IPS-15b (cell line): ENCODE measurements at regions not wholly inside any gene's neighbourhood (a gene's known extent, or its start where the extent isn't known, plus 50 kb on each side); places are given as distances from the start of the nearest gene placed in this dataset.

Experiments used
- H3K27me3 ChIP-seq: one replicate; pipeline ENCODE4 v1.6.1; 2013; ENCODE audit warnings: low read length; ENCODE audit not compliant: control insufficient read depth, insufficient read depth
- H3K36me3 ChIP-seq: one replicate; pipeline ENCODE4 v1.6.1; 2013; ENCODE audit warnings: low read length; ENCODE audit not compliant: control insufficient read depth, insufficient read depth
- H3K4me1 ChIP-seq: one replicate; pipeline ENCODE4 v1.6.1; 2013; ENCODE audit warnings: mild to moderate bottlenecking, low read length; ENCODE audit not compliant: control insufficient read depth, insufficient read depth
- H3K4me3 ChIP-seq: one replicate; pipeline ENCODE4 v1.5.1; 2013; ENCODE audit warnings: low read depth, low read length
- H3K9ac ChIP-seq: one replicate; pipeline ENCODE4 v1.6.1; 2013; ENCODE audit warnings: low read depth, mild to moderate bottlenecking, low read length
- H3K9me3 ChIP-seq: one replicate; pipeline ENCODE4 v1.6.1; 2013; ENCODE audit warnings: mild to moderate bottlenecking, low read length; ENCODE audit not compliant: control insufficient read depth, insufficient read depth

DNA sequence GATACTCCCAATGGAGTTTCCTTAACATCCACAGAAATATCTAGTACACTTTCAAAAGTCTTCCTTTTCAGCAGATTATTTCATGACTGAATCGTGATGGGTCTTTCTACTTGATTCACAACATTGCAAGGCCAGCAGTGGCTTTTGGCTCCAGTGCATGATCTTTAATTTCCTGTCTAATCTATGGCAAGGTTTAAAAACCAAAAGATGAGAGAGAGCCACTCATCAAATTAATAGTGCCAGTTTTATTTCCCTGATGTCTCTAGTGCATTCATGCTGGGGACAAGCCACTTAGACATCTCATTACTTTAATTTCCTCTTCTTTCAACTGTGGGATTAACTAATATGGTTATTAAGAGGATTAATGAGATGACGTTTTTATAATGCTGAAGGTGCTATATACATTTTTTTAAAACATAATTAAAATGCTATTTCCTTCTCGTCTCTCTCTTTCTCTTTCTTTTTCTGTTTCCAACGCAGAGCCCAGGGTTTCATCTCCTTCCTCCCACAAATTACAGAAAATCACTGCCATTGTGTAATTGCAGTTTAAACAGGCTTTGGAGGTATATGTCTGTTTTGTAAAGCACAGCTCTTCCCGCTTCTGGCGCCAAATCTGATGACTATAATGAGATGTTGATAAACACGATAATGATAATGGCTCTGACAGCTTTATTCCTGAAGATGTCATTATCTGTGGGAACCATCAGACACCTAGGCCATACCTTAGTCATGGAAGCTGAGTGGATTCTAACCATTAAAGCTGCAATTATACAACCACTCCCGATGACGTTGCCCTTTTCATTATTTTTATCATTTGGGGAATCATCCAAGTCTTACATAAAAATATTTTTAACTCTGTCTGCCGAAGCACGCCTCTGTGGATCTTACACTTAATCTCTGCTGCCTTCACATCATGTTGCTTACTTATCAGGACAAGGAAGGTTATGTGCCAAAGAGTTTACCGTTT lies 103.1 kb upstream of the PPM1H start:
- Histone ChIP-seq H3K9ac (no peak overlapping the region), H3K27me3 (no peaks in the 10 kb centered on the region), H3K4me1 (no peaks in the 10 kb centered on the region), H3K9me3 (no peaks in the 10 kb centered on the region), H3K4me3 (no peak overlapping the region), H3K36me3 (no peaks in the 10 kb centered on the region)

DNA sequence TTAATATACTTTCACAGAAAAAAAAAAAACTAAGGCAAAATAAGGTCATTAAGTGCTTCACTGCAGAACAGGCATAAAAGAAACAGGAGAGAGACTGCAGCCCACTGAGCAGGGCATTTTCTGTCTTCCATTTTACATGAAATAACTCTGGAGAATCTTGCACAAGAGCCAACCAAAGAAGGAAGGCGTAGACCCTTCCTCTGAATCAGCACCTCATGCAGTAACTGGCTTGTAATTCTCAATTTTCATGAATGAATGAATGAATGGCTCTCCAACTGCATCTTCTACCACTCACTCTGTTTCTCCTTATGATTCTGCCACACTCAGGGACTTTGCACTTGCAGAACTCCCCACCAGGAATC lies 102.0 kb upstream of the PPM1H start:
- Histone ChIP-seq H3K27me3 (no peaks in the 10 kb centered on the region), H3K36me3 (no peaks in the 10 kb centered on the region), H3K4me1 (no peaks in the 10 kb centered on the region), H3K9me3 (no peaks in the 10 kb centered on the region), H3K4me3 (no peak overlapping the region), H3K9ac (no peak overlapping the region)

DNA sequence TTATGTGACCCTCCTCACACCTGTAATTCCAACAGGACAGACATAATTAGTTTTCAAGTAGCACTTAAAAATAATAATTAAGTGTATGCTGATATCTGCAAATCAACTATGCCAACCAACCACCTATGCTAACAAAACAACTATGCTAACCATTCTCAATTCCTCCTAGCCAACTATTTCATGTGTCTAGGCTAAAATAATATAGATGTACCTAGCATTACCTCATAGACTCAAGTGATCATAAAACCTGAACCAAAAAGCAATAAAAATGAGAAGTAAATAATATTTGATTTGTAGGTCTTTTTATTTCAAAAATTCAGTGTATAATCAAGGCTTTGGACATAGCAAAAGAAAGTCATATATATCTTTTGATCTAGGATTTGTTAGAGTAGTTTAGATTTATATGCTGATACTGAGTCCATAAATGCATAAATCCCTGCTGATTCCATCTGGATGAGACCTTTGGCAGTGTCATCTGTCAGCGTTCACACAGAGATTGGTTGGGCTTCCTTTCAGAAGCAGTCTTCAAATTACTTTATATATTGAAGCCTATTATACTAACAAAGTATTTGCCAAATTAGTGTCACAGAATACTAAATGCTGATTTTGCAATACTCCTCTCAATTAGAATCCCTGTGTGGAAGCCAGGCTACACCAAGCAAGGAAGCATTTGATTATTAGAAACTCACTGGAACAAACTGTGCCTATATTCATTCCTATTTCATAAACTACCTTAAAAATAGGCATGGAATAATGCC lies 101.4 kb upstream of the PPM1H start:
- H3K4me1 ChIP-seq: no peaks in the 10 kb centered on the region
- no peak overlapping the region for H3K9ac ChIP-seq
- no peaks in the 10 kb centered on the region for H3K27me3 ChIP-seq
- H3K9me3 ChIP-seq: no peaks in the 10 kb centered on the region
- no peak overlapping the region for H3K4me3 ChIP-seq
- no peaks in the 10 kb centered on the region for H3K36me3 ChIP-seq

DNA sequence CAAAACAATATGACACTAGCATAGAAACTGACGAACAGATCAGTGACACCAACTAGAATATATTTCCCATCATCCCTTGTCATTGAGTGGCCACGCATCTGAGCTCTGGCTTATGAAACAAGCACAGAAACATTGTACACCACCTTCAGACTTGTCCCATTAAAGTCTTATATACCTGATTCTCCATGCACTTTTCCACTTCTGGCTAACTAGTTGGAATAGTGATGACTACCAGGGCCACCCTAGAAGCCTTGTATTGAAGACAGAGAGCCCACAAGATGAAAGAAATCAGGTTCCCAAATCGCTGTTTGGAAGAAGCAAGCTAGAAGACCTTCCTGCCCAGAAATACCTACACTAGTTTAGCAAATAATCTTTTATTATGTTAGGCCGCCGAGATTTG lies 99.7 kb upstream of the PPM1H start:
- Histone ChIP-seq H3K9me3 (no peaks in the 10 kb centered on the region), H3K4me3 (no peak overlapping the region), H3K27me3 (no peaks in the 10 kb centered on the region), H3K4me1 (no peaks in the 10 kb centered on the region), H3K36me3 (no peaks in the 10 kb centered on the region), H3K9ac (no peak overlapping the region)

DNA sequence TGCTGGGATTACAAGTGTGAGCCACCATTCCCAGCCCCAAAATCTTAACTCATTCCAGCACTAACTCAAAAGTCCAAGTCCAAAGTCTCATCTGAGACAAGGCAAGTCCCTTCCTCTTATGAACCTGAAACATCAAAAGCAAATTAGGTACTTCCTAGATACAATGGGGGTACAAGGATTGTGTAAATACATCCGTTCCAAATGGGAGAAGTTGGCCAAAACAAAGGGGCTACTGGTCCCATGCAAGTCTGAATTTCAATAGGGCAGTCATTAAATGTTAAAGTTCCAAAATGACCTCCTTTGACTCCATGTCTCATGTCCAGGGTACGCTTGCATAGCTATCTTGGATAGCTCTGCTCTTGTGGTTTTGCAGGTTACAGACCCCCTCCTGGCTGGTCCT lies 94.7 kb upstream of the PPM1H start:
- Histone ChIP-seq H3K9me3 (no peaks in the 10 kb centered on the region), H3K4me1 (peaks cover 11% of the 10 kb centered on the region), H3K4me3 (no peak overlapping the region), H3K36me3 (no peaks in the 10 kb centered on the region), H3K27me3 (no peaks in the 10 kb centered on the region), H3K9ac (no peak overlapping the region)

DNA sequence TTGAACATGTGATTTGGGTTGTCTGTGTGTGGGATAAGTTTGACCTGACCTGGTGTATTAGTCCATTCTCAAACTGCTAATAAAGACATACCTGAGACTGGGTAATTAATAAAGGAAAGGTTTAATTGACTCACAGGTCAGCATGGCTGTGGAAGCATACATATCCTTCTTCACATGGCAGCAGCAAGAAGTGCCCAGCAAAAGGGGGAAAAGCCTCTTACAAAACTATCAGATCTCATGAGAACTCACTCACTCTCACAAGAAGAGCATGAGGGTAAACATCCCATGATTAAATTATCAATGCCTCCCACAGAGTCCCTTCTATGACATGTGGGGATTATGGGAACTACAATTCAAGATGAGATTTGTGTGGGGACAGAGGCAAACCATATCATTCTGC lies 94.0 kb upstream of the PPM1H start:
- no peaks in the 10 kb centered on the region for H3K27me3 ChIP-seq
- H3K4me1 ChIP-seq: peaks cover 13% of the 10 kb centered on the region
- no peaks in the 10 kb centered on the region for H3K36me3 ChIP-seq
- H3K9me3 ChIP-seq: no peaks in the 10 kb centered on the region
- H3K4me3 ChIP-seq: no peak overlapping the region
- H3K9ac ChIP-seq: no peak overlapping the region

DNA sequence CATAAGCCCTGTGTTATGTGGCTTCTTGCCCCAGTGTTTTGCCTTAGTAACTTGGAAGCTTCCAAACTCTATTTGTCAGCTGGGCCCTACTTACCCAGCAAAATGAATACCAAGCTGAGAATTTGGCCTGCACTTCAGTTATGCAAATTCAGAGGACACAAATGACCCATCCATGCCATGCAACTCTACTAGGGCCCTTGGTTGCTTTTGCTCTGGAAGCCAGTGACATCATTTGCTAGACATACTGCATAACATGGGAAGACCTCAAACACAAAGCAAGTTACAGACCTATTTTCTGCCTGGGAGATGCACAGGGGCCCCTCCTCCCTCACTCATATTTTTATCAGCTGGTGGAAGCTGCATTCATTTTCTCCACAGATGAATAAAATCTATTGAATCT lies 90.2 kb upstream of the PPM1H start:
- Histone ChIP-seq H3K27me3 (no peaks in the 10 kb centered on the region), H3K4me3 (no peak overlapping the region), H3K36me3 (no peaks in the 10 kb centered on the region), H3K9me3 (no peaks in the 10 kb centered on the region), H3K9ac (no peak overlapping the region), H3K4me1 (peaks cover 26% of the 10 kb centered on the region)

DNA sequence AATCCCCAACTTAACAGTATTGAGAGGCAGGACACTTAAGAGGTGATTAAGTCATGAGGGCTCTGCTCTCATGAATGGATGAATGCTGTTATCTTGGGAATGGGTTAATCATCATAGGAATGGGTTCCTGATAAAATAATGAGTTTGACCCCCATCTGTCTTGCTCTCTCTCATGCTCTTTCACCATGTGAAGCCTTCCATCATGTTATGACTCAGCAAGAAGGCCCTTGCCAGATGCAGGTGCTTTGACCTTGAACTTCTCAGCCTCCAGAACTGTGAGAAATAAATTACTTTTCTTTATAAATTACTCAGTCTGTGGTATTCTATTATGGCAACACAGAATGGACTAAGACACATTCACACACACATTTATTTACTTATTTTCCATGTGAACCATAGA lies 89.0 kb upstream of the PPM1H start:
- no peaks in the 10 kb centered on the region for H3K36me3 ChIP-seq
- no peaks in the 10 kb centered on the region for H3K27me3 ChIP-seq
- no peaks in the 10 kb centered on the region for H3K9me3 ChIP-seq
- no peak overlapping the region for H3K4me3 ChIP-seq
- H3K4me1 ChIP-seq: peaks cover 31% of the 10 kb centered on the region
- no peak overlapping the region for H3K9ac ChIP-seq

DNA sequence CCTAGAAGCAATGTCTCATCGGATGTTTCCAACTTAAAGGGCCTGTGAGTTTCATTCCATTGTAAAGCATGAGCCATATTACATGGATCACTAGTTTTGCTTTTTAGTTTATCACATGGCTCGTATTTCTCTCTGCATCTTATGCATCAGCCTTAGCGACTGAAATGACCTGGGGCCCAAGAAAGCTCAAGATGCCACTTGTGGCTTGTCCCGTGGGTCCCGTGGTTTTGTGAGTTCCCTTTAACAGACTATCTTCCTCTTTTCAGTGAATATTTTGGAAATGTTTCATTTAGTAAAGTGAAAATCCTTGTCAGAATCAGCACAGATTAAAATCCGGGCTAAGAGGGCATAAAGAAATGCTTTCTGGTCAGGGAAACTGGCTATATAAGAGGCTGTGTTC lies 86.2 kb upstream of the PPM1H start:
- Histone ChIP-seq H3K9me3 (no peaks in the 10 kb centered on the region), H3K27me3 (no peaks in the 10 kb centered on the region), H3K4me1 (peaks cover 25% of the 10 kb centered on the region), H3K36me3 (no peaks in the 10 kb centered on the region), H3K9ac (no peak overlapping the region), H3K4me3 (peak overlapping the region; percentile 36)

DNA sequence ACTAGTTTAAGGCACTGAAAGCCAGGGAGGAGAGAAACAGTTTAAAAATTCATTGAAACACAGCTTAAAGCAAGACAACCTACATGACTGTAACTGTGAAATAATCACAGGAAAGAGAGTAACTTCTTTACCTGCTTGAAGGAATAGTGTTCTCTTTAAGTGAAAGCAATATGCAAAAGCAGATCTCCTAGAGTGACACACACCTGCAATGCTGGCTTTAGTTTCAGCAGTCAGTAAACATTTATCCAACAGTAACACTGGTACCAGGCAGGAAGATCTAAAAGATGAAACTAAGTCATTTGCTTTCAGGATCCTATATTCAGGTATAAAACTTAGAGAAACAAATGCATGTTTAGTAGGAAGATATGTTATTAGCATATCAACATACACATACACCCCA lies 85.3 kb upstream of the PPM1H start:
- H3K9me3 ChIP-seq: no peaks in the 10 kb centered on the region
- H3K4me3 ChIP-seq: no peak overlapping the region
- no peaks in the 10 kb centered on the region for H3K27me3 ChIP-seq
- no peak overlapping the region for H3K9ac ChIP-seq
- H3K36me3 ChIP-seq: no peaks in the 10 kb centered on the region
- H3K4me1 ChIP-seq: peaks cover 25% of the 10 kb centered on the region

DNA sequence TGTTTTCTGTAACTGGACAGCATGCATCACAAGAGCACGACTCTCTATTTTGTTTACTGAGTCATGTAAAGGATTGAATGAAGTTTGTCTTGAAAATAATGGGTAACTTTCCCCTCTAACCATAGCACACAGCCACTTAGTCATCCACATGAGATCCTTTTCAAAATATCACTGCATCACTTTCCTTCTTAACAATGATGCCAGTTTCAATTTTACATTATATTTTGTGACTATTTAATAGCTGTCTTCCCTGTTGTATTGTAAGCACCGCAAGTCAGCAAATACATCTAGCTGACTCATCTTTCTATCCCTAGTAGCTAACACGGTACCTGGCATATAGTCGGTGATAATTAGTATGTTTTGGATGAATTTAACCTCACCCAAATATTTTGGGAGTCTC lies 83.3 kb upstream of the PPM1H start:
- Histone ChIP-seq H3K4me3 (no peak overlapping the region), H3K27me3 (no peaks in the 10 kb centered on the region), H3K4me1 (peaks cover 18% of the 10 kb centered on the region), H3K36me3 (no peaks in the 10 kb centered on the region), H3K9me3 (no peaks in the 10 kb centered on the region), H3K9ac (no peak overlapping the region)

DNA sequence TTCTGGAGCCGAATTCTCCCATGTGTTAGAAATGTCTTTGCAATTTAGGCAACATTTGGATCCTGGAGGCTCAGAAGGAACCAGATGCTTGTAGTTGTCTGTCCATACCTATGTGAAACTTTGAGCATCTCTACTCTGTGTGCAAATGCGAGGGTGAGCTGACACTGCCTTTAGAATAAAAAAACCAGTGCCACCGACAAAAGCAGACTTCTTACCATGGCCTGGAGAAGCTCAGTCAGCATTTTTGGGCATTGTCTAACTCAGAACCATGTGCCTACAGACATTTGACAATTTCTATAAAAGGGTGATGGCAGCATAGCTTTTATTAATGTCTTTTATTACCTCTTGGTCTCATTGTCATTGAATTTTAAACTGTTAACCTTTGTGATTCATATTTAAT lies 78.4 kb upstream of the PPM1H start:
- no peaks in the 10 kb centered on the region for H3K9me3 ChIP-seq
- H3K27me3 ChIP-seq: no peaks in the 10 kb centered on the region
- no peak overlapping the region for H3K9ac ChIP-seq
- H3K36me3 ChIP-seq: no peaks in the 10 kb centered on the region
- H3K4me1 ChIP-seq: no peaks in the 10 kb centered on the region
- H3K4me3 ChIP-seq: no peak overlapping the region
